Ishikawa (cell line): ENCODE measurements at regions not wholly inside any gene's neighbourhood (a gene's known extent, or its start where the extent isn't known, plus 50 kb on each side); places are given as distances from the start of the nearest gene placed in this dataset.

Experiments used
- CEBPB ChIP-seq: IDR thresholded peaks from 2 replicates; pipeline ENCODE4 v1.6.1; 2012
- CREB1 ChIP-seq: IDR thresholded peaks from 2 replicates; pipeline ENCODE4 v1.6.1; 2012; ENCODE audit warnings: low read depth
- EGR1 ChIP-seq: IDR thresholded peaks from 2 replicates; pipeline ENCODE4 v1.6.1; 2012
- EP300 ChIP-seq: IDR thresholded peaks from 2 replicates; pipeline ENCODE4 v1.6.1; 2012; ENCODE audit warnings: borderline replicate concordance
- FOXM1 ChIP-seq: IDR thresholded peaks from 2 replicates; pipeline ENCODE4 v1.6.1; 2012; ENCODE audit warnings: low read depth, borderline replicate concordance
- MAX ChIP-seq: IDR thresholded peaks from 2 replicates; pipeline ENCODE4 v1.6.1; 2012
- NFIC ChIP-seq: IDR thresholded peaks from 2 replicates; pipeline ENCODE4 v1.6.1; 2012
- RAD21 ChIP-seq: IDR thresholded peaks from 2 replicates; pipeline ENCODE4 v1.6.1; 2012; ENCODE audit warnings: low read depth
- REST ChIP-seq: IDR thresholded peaks from 2 replicates; pipeline ENCODE4 v1.6.1; 2012; ENCODE audit warnings: low read depth, mild to moderate bottlenecking
- TAF1 ChIP-seq: IDR thresholded peaks from 2 replicates; pipeline ENCODE4 v1.6.1; 2012; ENCODE audit warnings: low read depth, mild to moderate bottlenecking
- TCF12 ChIP-seq: IDR thresholded peaks from 2 replicates; pipeline ENCODE4 v1.6.1; 2012; ENCODE audit warnings: low read depth
- TEAD4 ChIP-seq: IDR thresholded peaks from 2 replicates; pipeline ENCODE4 v1.6.1; 2012
- USF1 ChIP-seq: IDR thresholded peaks from 2 replicates; pipeline ENCODE4 v1.6.1; 2012
- YY1 ChIP-seq: IDR thresholded peaks from 2 replicates; pipeline ENCODE4 v1.6.1; 2012; ENCODE audit warnings: low read depth
- ZBTB7A ChIP-seq: IDR thresholded peaks from 2 replicates; pipeline ENCODE4 v1.6.1; 2012; ENCODE audit warnings: low read depth

GRCh38 chr7:50182759-50183158, 89.7 kb upstream of the ZPBP start:
- TF ChIP-seq FOXM1: no peak
- TF ChIP-seq USF1: no peak
- TF ChIP-seq CEBPB: no peak
- no peak for TF ChIP-seq CREB1
- TF ChIP-seq REST: no peak
- no peak for TF ChIP-seq RAD21
- no peak for TF ChIP-seq EP300
- no peak for TF ChIP-seq TCF12

- TF ChIP-seq MAX: no peak
- no peak for TF ChIP-seq TAF1
- no peak for TF ChIP-seq CREB1
- no peak for TF ChIP-seq TCF12
- TF ChIP-seq YY1: no peak
- TF ChIP-seq FOXM1: no peak
- TF ChIP-seq EGR1: no peak
Measured at GRCh38 chr7:50181081-50181480, 88.0 kb upstream of the ZPBP start.

GRCh38 chr7:50178166-50178565, 85.1 kb upstream of the ZPBP start:
- TF ChIP-seq RAD21: no peak
- no peak for TF ChIP-seq TCF12
- no peak for TF ChIP-seq TAF1
- no peak for TF ChIP-seq NFIC
- TF ChIP-seq MAX: no peak
- TF ChIP-seq FOXM1: no peak
- TF ChIP-seq CREB1: no peak
- TF ChIP-seq EGR1: no peak
- TF ChIP-seq CEBPB: no peak
- no peak for TF ChIP-seq YY1
- TF ChIP-seq USF1: no peak
- TF ChIP-seq REST: no peak
- no peak for TF ChIP-seq ZBTB7A
- no peak for TF ChIP-seq EP300
- no peak for TF ChIP-seq TEAD4

- TF ChIP-seq TCF12 (no peak), FOXM1 (no peak), ZBTB7A (no peak), NFIC (no peak), USF1 (no peak), TAF1 (no peak)
Measured at GRCh38 chr7:50174948-50175347, 81.9 kb upstream of the ZPBP start.

- TF ChIP-seq FOXM1 (no peak), EGR1 (no peak), YY1 (no peak), TCF12 (no peak), USF1 (no peak), TEAD4 (no peak), CEBPB (no peak), RAD21 (no peak), REST (no peak), TAF1 (no peak), NFIC (no peak), ZBTB7A (no peak), EP300 (no peak), CREB1 (no peak), MAX (no peak)
Measured at GRCh38 chr7:50166997-50167965, 74.2 kb upstream of the ZPBP start.
